Common myeloid progenitor, CD34-positive (primary cell): ENCODE measurements at regions not wholly inside any gene's neighbourhood (a gene's known extent, or its start where the extent isn't known, plus 50 kb on each side); places are given as distances from the start of the nearest gene placed in this dataset.
"Not testable (repeated sequence)": the region's sequence is repeated elsewhere in the genome, so short reads cannot be mapped to it uniquely, and the experiment has no call there.

Experiments used
- CTCF ChIA-PET: fragments of 350-600 bp; sonication (Branson Sonifier 250); formaldehyde crosslinking; loops from one replicate; lab custom pipeline; 2021; ENCODE audit warnings: antibody characterized with exemption; lab: Charles Lee
- POLR2A ChIA-PET: fragments of 350-600 bp; sonication (Branson Sonifier 250); formaldehyde crosslinking; loops from one replicate; lab custom pipeline; 2021; ENCODE audit warnings: antibody characterized with exemption; lab: Charles Lee
- DNase-seq, 3 donors: peaks; one replicate each; pipeline versions ENCODE4 v3.0.0 to v3.0.0-alpha.2; 2013
- H3K27ac ChIP-seq, 2 experiments: 1 replicate in 1 of 2; 2 replicates in 1 of 2; pipeline ENCODE4 v1.7.0; 2013; ENCODE audit warnings: inconsistent platforms in 2 of 2, low read length in 2 of 2, mild to moderate bottlenecking in 2 of 2, low read depth in 1 of 2, moderate library complexity in 1 of 2; ENCODE audit not compliant: severe bottlenecking in 2 of 2, insufficient read depth in 1 of 2, poor library complexity in 1 of 2
- H3K27me3 ChIP-seq, 5 experiments: replicated peaks in 2 of 5; 1 replicate in 3 of 5; 2 replicates in 2 of 5; pipeline versions ENCODE4 v1.6.1 to v1.7.0; 2013; ENCODE audit warnings: low read length in 4 of 5, mild to moderate bottlenecking in 2 of 5, moderate library complexity in 2 of 5, inconsistent platforms in 1 of 5; ENCODE audit not compliant: insufficient read depth in 5 of 5, control insufficient read depth in 4 of 5
- H3K36me3 ChIP-seq, 4 experiments: 1 replicate in 2 of 4; 2 replicates in 2 of 4; pipeline versions ENCODE4 v1.6.1 to v1.7.0; 2013; ENCODE audit warnings: low read length in 3 of 4, control low read depth in 1 of 4, mild to moderate bottlenecking in 1 of 4; ENCODE audit not compliant: control insufficient read depth in 4 of 4, insufficient read depth in 4 of 4
- H3K4me1 ChIP-seq, 4 experiments: 1 replicate in 3 of 4; 2 replicates in 1 of 4; pipeline versions ENCODE4 v1.6.1 to v1.7.1; 2013; ENCODE audit warnings: low read length in 3 of 4, mild to moderate bottlenecking in 3 of 4, control low read depth in 1 of 4, inconsistent platforms in 1 of 4, moderate library complexity in 1 of 4; ENCODE audit not compliant: control insufficient read depth in 4 of 4, insufficient read depth in 4 of 4; ENCODE audit errors: control extremely low read depth in 1 of 4
- H3K4me3 ChIP-seq, 7 experiments: 1 replicate in 4 of 7; 2 replicates in 3 of 7; pipeline versions ENCODE4 v1.5.1 to v1.7.0; 2013; ENCODE audit warnings: mild to moderate bottlenecking in 7 of 7, low read length in 6 of 7, moderate library complexity in 6 of 7, inconsistent platforms in 2 of 7, low read depth in 2 of 7, control low read depth in 1 of 7; ENCODE audit not compliant: insufficient read depth in 4 of 7, control insufficient read depth in 1 of 7; ENCODE audit errors: extremely low read depth in 1 of 7
- H3K9me3 ChIP-seq, 5 experiments: 1 replicate in 4 of 5; 2 replicates in 1 of 5; pipeline versions ENCODE4 v1.6.1 to v1.7.1; 2013; ENCODE audit warnings: low read length in 4 of 5, mild to moderate bottlenecking in 2 of 5, inconsistent platforms in 1 of 5, low read depth in 1 of 5, moderate library complexity in 1 of 5; ENCODE audit not compliant: control insufficient read depth in 4 of 5, insufficient read depth in 2 of 5; ENCODE audit errors: control extremely low read depth in 1 of 5
- WGBS: methylation state at CpG from one replicate; pipeline ENCODE4 v1.1.5; 2013; ENCODE audit not compliant: insufficient coverage; 5-methylcytosine and 5-hydroxymethylcytosine counted together

GRCh38 chr12:78566456-78566855 lies 298.1 kb upstream of the SYT1 start:
- CTCF ChIA-PET = no interaction called here
- Histone ChIP-seq H3K4me3 (no peak overlapping the region), H3K36me3 (no peaks in the 10 kb centered on the region), H3K4me1 (no peaks in the 10 kb centered on the region), H3K27me3 (no peaks in the 10 kb centered on the region), H3K27ac (no peak overlapping the region), H3K9me3 (no peaks in the 10 kb centered on the region)
- DNase-seq = no peak
- WGBS = 92% methylated on average over 1 of the region's 3 CpGs
- POLR2A ChIA-PET = no interaction called here

- Histone ChIP-seq H3K27ac (no peak overlapping the region), H3K36me3 (no peaks in the 10 kb centered on the region), H3K4me1 (no peaks in the 10 kb centered on the region), H3K4me3 (no peak overlapping the region), H3K27me3 (no peaks in the 10 kb centered on the region), H3K9me3 (no peaks in the 10 kb centered on the region)
- ChIA-PET POLR2A (no interaction called here), CTCF (no interaction called here)
- DNase-seq = no peak
- 100% methylated on average over 1 of the region's 2 CpGs for WGBS
Observed at GRCh38 chr12:78568321-78569020, 296.1 kb upstream of the SYT1 start.

GRCh38 chr12:78571953-78572352 lies 292.6 kb upstream of the SYT1 start:
- Histone ChIP-seq H3K4me3 (no peak overlapping the region), H3K4me1 (no peaks in the 10 kb centered on the region), H3K27me3 (no peaks in the 10 kb centered on the region), H3K9me3 (no peaks in the 10 kb centered on the region), H3K36me3 (no peaks in the 10 kb centered on the region), H3K27ac (no peak overlapping the region)
- WGBS = 97% methylated on average over 4 of the region's 5 CpGs
- DNase-seq = no peak
- ChIA-PET POLR2A (no interaction called here), CTCF (no interaction called here)

GRCh38 chr12:78575208-78575607 lies 289.4 kb upstream of the SYT1 start:
- H3K4me1 ChIP-seq, H3K4me3 ChIP-seq, H3K27me3 ChIP-seq, CTCF ChIA-PET, DNase-seq, H3K27ac ChIP-seq, POLR2A ChIA-PET, H3K36me3 ChIP-seq, H3K9me3 ChIP-seq: not testable (repeated sequence)
- 97% methylated on average over 4 of the region's 6 CpGs for WGBS

- Histone ChIP-seq H3K27ac (no peak overlapping the region), H3K9me3 (peaks cover 0 to 2% (median 0%) of the 10 kb centered on the region in 5 experiments), H3K36me3 (no peaks in the 10 kb centered on the region), H3K4me3 (no peak overlapping the region), H3K4me1 (no peaks in the 10 kb centered on the region), H3K27me3 (no peaks in the 10 kb centered on the region)
- ChIA-PET CTCF (no interaction called here), POLR2A (no interaction called here)
- WGBS = no CpG with 5 or more reads among the region's 1 CpG
- DNase-seq = no peak
Observed at GRCh38 chr12:78579846-78580245, 284.7 kb upstream of the SYT1 start.

- Histone ChIP-seq H3K4me1 (no peaks in the 10 kb centered on the region), H3K27ac (no peak overlapping the region), H3K36me3 (no peaks in the 10 kb centered on the region), H3K4me3 (no peak overlapping the region), H3K9me3 (peaks cover 0 to 3% (median 0%) of the 10 kb centered on the region in 5 experiments), H3K27me3 (no peaks in the 10 kb centered on the region)
- DNase-seq = no peak
- no CpG with 5 or more reads among the region's 1 CpG for WGBS
- ChIA-PET CTCF (no interaction called here), POLR2A (no interaction called here)
Observed at GRCh38 chr12:78580296-78580695, 284.3 kb upstream of the SYT1 start.

GRCh38 chr12:78584695-78585094 lies 279.9 kb upstream of the SYT1 start:
- Histone ChIP-seq H3K4me1 (no peaks in the 10 kb centered on the region), H3K9me3 (peaks cover 0 to 8% (median 3%) of the 10 kb centered on the region in 5 experiments), H3K36me3 (no peaks in the 10 kb centered on the region), H3K4me3 (no peak overlapping the region), H3K27me3 (no peaks in the 10 kb centered on the region), H3K27ac (no peak overlapping the region)
- DNase-seq = peak in 1 of 3 donors; percentile 9
- POLR2A ChIA-PET = no interaction called here
- CTCF ChIA-PET = interaction anchor here (0.7 kb wide), 1 partner anchor 114 kb away, joined by 3 read pairs; no protein-coding TSS in a partner anchor
- no CpG with 5 or more reads among the region's 1 CpG for WGBS
